ENCODE measurements at regions not wholly inside any gene's neighbourhood (a gene's known extent, or its start where the extent isn't known, plus 50 kb on each side); places are given as distances from the start of the nearest gene placed in this dataset.
A peak's percentile ranks its signal among the peaks of the same experiment; 100 is the strongest.

GRCh38 chr5:159581502-159582249 is 251.4 kb upstream of the IL12B start (continued):
- TF ChIP-seq REST (IDR thresholded peaks at IDR 0.05; ENCODE audit: borderline replicate concordance) (peak; percentile 28; the same call in 1 of the 2 replicates), REST (CRISPR knock-in tag; IDR thresholded peaks at IDR 0.05; ENCODE audit: low read depth) (no peak), CCAR2 (IDR thresholded peaks at IDR 0.05; ENCODE audit: low read depth, low read length) (no peak), CREBBP (IDR thresholded peaks at IDR 0.05; ENCODE audit: low read depth, low read length) (no peak), ZNF133 (CRISPR knock-in tag; IDR thresholded peaks at IDR 0.05) (no peak), PHF21A (IDR thresholded peaks at IDR 0.05; ENCODE audit: borderline replicate concordance, low read depth) (no peak), C11orf30 (IDR thresholded peaks at IDR 0.05; ENCODE audit: low read depth) (peak; percentile 40; the same call in 1 of the 2 replicates), NUFIP1 (IDR thresholded peaks at IDR 0.05; ENCODE audit: partially characterized antibody) (no peak), RAD21 (CRISPR knock-in tag; conservative IDR thresholded peaks at IDR 0.05 in 1 of 2, IDR thresholded peaks at IDR 0.05 in 1 of 2) (peak; percentile 35 to 51; a peak in 3 of 4 replicates), SAFB (IDR thresholded peaks at IDR 0.05; ENCODE audit: borderline replicate concordance, low read depth, low read length) (no peak), RCOR1 (IDR thresholded peaks at IDR 0.05; ENCODE audit: borderline replicate concordance in 1 of 2, low read depth in 2 of 2, low read length in 2 of 2) (no peak), ZKSCAN3 (CRISPR knock-in tag; IDR thresholded peaks at IDR 0.05) (no peak), ZNF780A (CRISPR knock-in tag; IDR thresholded peaks at IDR 0.05) (no peak)
